SH-SY5Y (cell line): ENCODE measurements at regions not wholly inside any gene's neighbourhood (a gene's known extent, or its start where the extent isn't known, plus 50 kb on each side); places are given as distances from the start of the nearest gene placed in this dataset.

ENCODE experiments used
- GATA2 ChIP-seq: IDR thresholded peaks from 2 replicates; pipeline ENCODE4 v1.6.1; 2011; ENCODE audit warnings: mild to moderate bottlenecking, low read depth, low read length
- GATA3 ChIP-seq: IDR thresholded peaks from 2 replicates; pipeline ENCODE4 v1.6.1; 2011; ENCODE audit warnings: low read depth, mild to moderate bottlenecking, low read length, moderate library complexity

DNA sequence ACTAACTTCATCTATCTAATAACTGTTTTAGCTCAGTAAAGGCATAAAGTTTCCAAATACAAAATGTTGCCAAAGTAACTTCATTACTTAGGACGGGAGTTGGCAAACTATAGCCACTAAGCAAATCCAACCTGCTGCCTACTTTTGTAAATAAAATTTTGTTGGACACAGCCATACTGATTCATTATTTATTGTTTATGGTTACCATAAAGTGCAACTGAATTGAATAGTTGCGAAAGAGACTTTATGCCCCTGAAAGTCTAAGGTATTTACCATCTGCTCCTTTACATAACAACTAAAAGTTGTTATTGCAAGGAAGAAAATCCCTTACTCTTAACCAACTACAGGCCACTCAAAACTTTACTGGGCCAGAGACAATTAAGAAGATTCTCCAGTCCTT lies 256.7 kb upstream of the RBBP8 start:
- no peak for TF ChIP-seq GATA2
- no peak for TF ChIP-seq GATA3
